NCI-H526 (cell line): ENCODE measurements at regions not wholly inside any gene's neighbourhood (a gene's known extent, or its start where the extent isn't known, plus 50 kb on each side); places are given as distances from the start of the nearest gene placed in this dataset.

Source experiments
- DNase-seq, 2 experiments: peaks; one replicate each; lab custom pipeline; 2025; lab: John Stamatoyannopoulos, UW

GRCh38 chr12:34377243-34378035, 355.1 kb downstream of the ALG10 start:
- no peak for DNase-seq

GRCh38 chr12:34379142-34379541, 356.8 kb downstream of the ALG10 start:
- DNase-seq, result no peak

- no peak for DNase-seq
These were observed 362.4 kb downstream of the ALG10 start for GRCh38 chr12:34384693-34385092.

- DNase-seq, result no peak
These were observed 363.7 kb downstream of the ALG10 start for GRCh38 chr12:34386016-34386415.

GRCh38 chr12:34386621-34387255, 364.4 kb downstream of the ALG10 start:
- no peak for DNase-seq

- DNase-seq, result no peak
These were observed 365.7 kb downstream of the ALG10 start for GRCh38 chr12:34387711-34388635.

GRCh38 chr12:34388636-34389377, 366.5 kb downstream of the ALG10 start:
- no peak for DNase-seq

GRCh38 chr12:34389378-34390170, 367.3 kb downstream of the ALG10 start:
- no peak for DNase-seq

GRCh38 chr12:34390171-34390841, 368.0 kb downstream of the ALG10 start:
- no peak for DNase-seq

GRCh38 chr12:34390846-34391700, 368.8 kb downstream of the ALG10 start:
- no peak for DNase-seq

GRCh38 chr12:34391771-34392581, 369.7 kb downstream of the ALG10 start:
- no peak for DNase-seq

GRCh38 chr12:34392741-34393085, 370.4 kb downstream of the ALG10 start:
- DNase-seq, result no peak

GRCh38 chr12:34393086-34393820, 371.0 kb downstream of the ALG10 start:
- DNase-seq, result no peak

- DNase-seq, result no peak
These were observed 371.5 kb downstream of the ALG10 start for GRCh38 chr12:34393821-34394150.

GRCh38 chr12:34394211-34395055, 372.1 kb downstream of the ALG10 start:
- no peak for DNase-seq

- DNase-seq, result no peak
These were observed 373.0 kb downstream of the ALG10 start for GRCh38 chr12:34395056-34396005.
